Endothelial cell of umbilical vein (primary cell): ENCODE measurements at regions not wholly inside any gene's neighbourhood (a gene's known extent, or its start where the extent isn't known, plus 50 kb on each side); places are given as distances from the start of the nearest gene placed in this dataset.

ENCODE experiments used
- BruUV-seq: library from RNA; stranded (reverse); fragments of 400-500 nt; replicated peaks from 2 replicates; lab custom pipeline; 2021; lab: Mats Ljungman, UMichigan
- CTCF ChIA-PET: fragments of 300-600, 350-600 bp; sonication (Branson Sonifier 250); formaldehyde crosslinking; loops from one replicate; lab custom pipeline; 2021; ENCODE audit warnings: antibody characterized with exemption, inconsistent platforms; lab: Charles Lee
- POLR2A ChIA-PET: fragments of 300-600, 350-600 bp; sonication (Branson Sonifier 250); formaldehyde crosslinking; loops from one replicate; lab custom pipeline; 2021; ENCODE audit warnings: antibody characterized with exemption, inconsistent platforms; lab: Charles Lee
- DNase-seq: peaks from one replicate; pipeline ENCODE4 v3.0.0-alpha.2; 2011; ENCODE audit warnings: low read depth, low spot score
- FAIRE-seq: peaks from 2 replicates; lab custom pipeline; 2011; peaks lifted over from hg19 to GRCh38; lab: Jason Lieb, UNC
- H2AFZ ChIP-seq: 2 replicates; pipeline ENCODE4 v1.6.0; 2012; ENCODE audit warnings: low read depth, low read length, control low read depth, inconsistent platforms
- H3K27ac ChIP-seq: 2 replicates; pipeline ENCODE4 v1.5.1; 2011; ENCODE audit warnings: low read depth, mild to moderate bottlenecking, control low read depth, low read length, moderate library complexity; ENCODE audit not compliant: insufficient read depth
- H3K27me3 ChIP-seq, 2 experiments: 2 replicates each; pipeline versions ENCODE4 v1.6.0 to v1.6.1; 2011; ENCODE audit warnings: low read length in 2 of 2, mixed read lengths in 1 of 2; ENCODE audit not compliant: control insufficient read depth in 2 of 2, insufficient read depth in 2 of 2
- H3K36me3 ChIP-seq, 2 experiments: 2 replicates in 1 of 2; 3 replicates in 1 of 2; pipeline ENCODE4 v1.5.1; 2011; ENCODE audit warnings: low read length in 2 of 2, mild to moderate bottlenecking in 1 of 2, moderate library complexity in 1 of 2; ENCODE audit not compliant: control insufficient read depth in 2 of 2, insufficient read depth in 2 of 2; ENCODE audit errors: extremely low read depth in 1 of 2
- H3K4me1 ChIP-seq: 3 replicates; pipeline ENCODE4 v1.5.1; 2011; ENCODE audit warnings: mild to moderate bottlenecking, low read length; ENCODE audit not compliant: control insufficient read depth, insufficient read depth; ENCODE audit errors: extremely low read depth
- H3K4me2 ChIP-seq: 2 replicates; pipeline ENCODE4 v1.6.1; 2011; ENCODE audit warnings: low read length, control low read depth, mixed read lengths; ENCODE audit not compliant: insufficient read depth
- H3K4me3 ChIP-seq, 3 experiments: fragments of 200-600 bp in 1 of 3; sonication (generic), shearing (Covaris generic) in 1 of 3; replicated peaks in 1 of 3; 2 replicates each; pipeline ENCODE4 v1.5.1; 2011 to 2016; ENCODE audit warnings: control low read depth in 3 of 3, low read length in 3 of 3, mild to moderate bottlenecking in 2 of 3, inconsistent platforms in 1 of 3, low read depth in 1 of 3, moderate library complexity in 1 of 3; ENCODE audit not compliant: insufficient read depth in 1 of 3
- H3K79me2 ChIP-seq: 2 replicates; pipeline ENCODE4 v1.6.0; 2012; ENCODE audit warnings: low read length, inconsistent platforms; ENCODE audit not compliant: control insufficient read depth, insufficient read depth
- H3K9ac ChIP-seq: replicated peaks from 2 replicates; pipeline ENCODE3; 2011; ENCODE audit warnings: low read length, control low read depth; ENCODE audit not compliant: insufficient read depth; ENCODE audit errors: extremely low read depth
- H3K9me1 ChIP-seq: replicated peaks from 3 replicates; pipeline ENCODE4 v1.6.0; 2011; ENCODE audit warnings: mild to moderate bottlenecking, low read length; ENCODE audit not compliant: control insufficient read depth, insufficient read depth; ENCODE audit errors: extremely low read depth
- H3K9me3 ChIP-seq: replicated peaks from 2 replicates; pipeline ENCODE4 v1.5.1; 2012; ENCODE audit warnings: low read length, inconsistent platforms; ENCODE audit not compliant: control insufficient read depth, insufficient read depth
- H4K20me1 ChIP-seq: replicated peaks from 2 replicates; pipeline ENCODE3; 2011; ENCODE audit warnings: mild to moderate bottlenecking, low read length; ENCODE audit not compliant: control insufficient read depth, insufficient read depth; ENCODE audit errors: extremely low read depth
- CTCF ChIP-seq, 2 donors: IDR thresholded peaks; 1 replicate in 1 of 2; 2 replicates in 1 of 2; pipeline ENCODE4 v1.5.1; 2011; ENCODE audit warnings: low read length in 2 of 2, mild to moderate bottlenecking in 2 of 2, moderate library complexity in 2 of 2, control low read depth in 1 of 2, inconsistent platforms in 1 of 2, low read depth in 1 of 2; ENCODE audit not compliant: insufficient read depth in 1 of 2; ENCODE audit errors: extremely low read depth in 1 of 2
- EZH2 ChIP-seq: IDR thresholded peaks from 2 replicates; pipeline ENCODE4 v1.6.1; 2012; ENCODE audit warnings: borderline replicate concordance, low read depth, mild to moderate bottlenecking, moderate library complexity, low read length, inconsistent platforms; ENCODE audit not compliant: severe bottlenecking
- FOS ChIP-seq: IDR thresholded peaks from 2 replicates; pipeline ENCODE4 v1.6.1; 2011; ENCODE audit warnings: mild to moderate bottlenecking, low read length, moderate library complexity, borderline replicate concordance; ENCODE audit not compliant: insufficient read depth
- GATA2 ChIP-seq: IDR thresholded peaks from 2 replicates; pipeline ENCODE4 v1.7.0; 2011; ENCODE audit warnings: low read depth, mild to moderate bottlenecking, moderate library complexity, mixed read lengths, low read length; ENCODE audit not compliant: insufficient read length, insufficient read depth
- JUN ChIP-seq: IDR thresholded peaks from 2 replicates; pipeline ENCODE4 v1.6.1; 2011; ENCODE audit warnings: borderline replicate concordance, low read depth; ENCODE audit not compliant: insufficient read length, insufficient read depth
- MAX ChIP-seq: IDR thresholded peaks from 2 replicates; pipeline ENCODE4 v1.6.1; 2011; ENCODE audit not compliant: insufficient read depth, insufficient read length
- MYC ChIP-seq: IDR thresholded peaks from one replicate; pipeline ENCODE4 v1.6.1; 2011; ENCODE audit warnings: mild to moderate bottlenecking, low read depth, low read length
- POLR2A ChIP-seq: IDR thresholded peaks from 2 replicates; pipeline ENCODE4 v1.6.1; 2012; ENCODE audit warnings: low read depth, mild to moderate bottlenecking, control low read depth, low read length
- POLR2AphosphoS5 ChIP-seq: IDR thresholded peaks from 2 replicates; pipeline ENCODE4 v1.6.1; 2012; ENCODE audit warnings: low read depth, mild to moderate bottlenecking, control low read depth, low read length, moderate library complexity; ENCODE audit not compliant: insufficient read depth
- dilution Hi-C: fragments of 300-500 bp; cut with MboI; formaldehyde crosslinking; loops from one replicate; pipeline ENCODE4 v1.15.0; 2019; ENCODE audit warnings: low sequenced_read_pairs; ENCODE audit not compliant: extremely low pct_ligation_motif_present
- intact Hi-C: fragments of 100-400 bp; cut with micrococcal nuclease; formaldehyde crosslinking; loops from one replicate; pipeline ENCODE4 v1.10.0; 2022

GRCh38 chr12:25824734-25825133 is 133.7 kb upstream of the RASSF8 start:
- H2AFZ ChIP-seq: no peak overlapping the region
- H4K20me1 ChIP-seq: no peaks in the 10 kb centered on the region
- POLR2A ChIA-PET: no interaction called here
- TF ChIP-seq MAX: no peak
- no peak for TF ChIP-seq EZH2
- TF ChIP-seq POLR2AphosphoS5: no peak
- TF ChIP-seq CTCF (IDR thresholded peaks at IDR 0.05; ENCODE audit: extremely low read depth in 1 of 2, insufficient read depth in 1 of 2, low read depth in 1 of 2, low read length in 2 of 2): no peak
- TF ChIP-seq FOS: no peak
- TF ChIP-seq POLR2A: no peak
- no peak for TF ChIP-seq JUN
- no peak for TF ChIP-seq GATA2
- no peak for TF ChIP-seq MYC
- H3K79me2 ChIP-seq: no peaks in the 10 kb centered on the region
- intact Hi-C loops (loop anchor here (10.0 kb wide), 2 partner anchors 190 to 390 kb away; no protein-coding TSS in a partner anchor), dilution Hi-C loops (no loop called here)
- no TSS peak for BruUV-seq
- H3K4me1 ChIP-seq: peaks cover 18% of the 10 kb centered on the region
- no peaks in the 10 kb centered on the region for H3K9me3 ChIP-seq
- no peak for DNase-seq
- FAIRE-seq: no peak
- H3K27me3 ChIP-seq: no peaks in the 10 kb centered on the region
- H3K27ac ChIP-seq: no peak overlapping the region
- CTCF ChIA-PET: interaction anchor here (3.3 kb wide), 1 partner anchor 9 kb away, joined by 11 read pairs; no protein-coding TSS in a partner anchor
- H3K4me3 ChIP-seq: no peak overlapping the region
- H3K36me3 ChIP-seq: no peaks in the 10 kb centered on the region
- no peak overlapping the region for H3K9ac ChIP-seq
- H3K4me2 ChIP-seq: no peak overlapping the region
- H3K9me1 ChIP-seq: no peaks in the 10 kb centered on the region
